Naive thymus-derived CD4-positive, alpha-beta T cell (primary cell): ENCODE measurements at regions not wholly inside any gene's neighbourhood (a gene's known extent, or its start where the extent isn't known, plus 50 kb on each side); places are given as distances from the start of the nearest gene placed in this dataset.

Experiments used
- ATAC-seq: fragments of 150-1000 bp; cut with Tn5 transposase; 2 replicates; pipeline ENCODE4 v1.10.0; 2021; ENCODE audit warnings: mild to moderate bottlenecking, moderate library complexity
- CTCF ChIA-PET: fragments of 350-600 bp; sonication (Branson Sonifier 250); formaldehyde crosslinking; loops from one replicate; lab custom pipeline; 2021; ENCODE audit warnings: antibody characterized with exemption; lab: Charles Lee
- POLR2A ChIA-PET: fragments of 350-600 bp; sonication (Branson Sonifier 250); formaldehyde crosslinking; loops from one replicate; lab custom pipeline; 2021; ENCODE audit warnings: antibody characterized with exemption, inconsistent platforms; lab: Charles Lee
- DNase-seq, 9 donors: peaks; one replicate each; pipeline versions ENCODE4 v3.0.0 to v3.0.0-alpha.2; 2020 to 2022; ENCODE audit warnings: mixed read lengths in 1 of 9
- H3K27ac ChIP-seq: one replicate; pipeline ENCODE4 v1.7.0; 2013; ENCODE audit warnings: mild to moderate bottlenecking, low read depth, low read length, moderate library complexity
- H3K27me3 ChIP-seq, 2 donors: one replicate each; pipeline ENCODE4 v1.7.0; 2013; ENCODE audit warnings: low read length in 2 of 2, mild to moderate bottlenecking in 2 of 2, moderate library complexity in 2 of 2; ENCODE audit not compliant: control insufficient read depth in 2 of 2, insufficient read depth in 2 of 2
- H3K36me3 ChIP-seq, 3 experiments: 1 replicate in 2 of 3; 2 replicates in 1 of 3; pipeline ENCODE4 v1.7.0; 2013; ENCODE audit warnings: low read length in 3 of 3, mild to moderate bottlenecking in 3 of 3, moderate library complexity in 1 of 3; ENCODE audit not compliant: insufficient read depth in 3 of 3, control insufficient read depth in 2 of 3
- H3K4me1 ChIP-seq, 2 donors: one replicate each; pipeline ENCODE4 v1.7.0; 2013; ENCODE audit warnings: low read length in 2 of 2, mild to moderate bottlenecking in 2 of 2, moderate library complexity in 1 of 2; ENCODE audit not compliant: control insufficient read depth in 2 of 2, insufficient read depth in 2 of 2
- H3K4me3 ChIP-seq: 2 replicates; pipeline ENCODE4 v1.7.0; 2013; ENCODE audit warnings: mild to moderate bottlenecking, low read length
- H3K9me3 ChIP-seq, 3 experiments: 1 replicate in 2 of 3; 2 replicates in 1 of 3; pipeline ENCODE4 v1.7.0; 2013; ENCODE audit warnings: low read length in 3 of 3; ENCODE audit not compliant: control insufficient read depth in 2 of 3
- H3K27ac Mint-ChIP-seq, 9 donors: one replicate each; pipeline ENCODE4 v1.8.0; 2020 to 2022; ENCODE audit warnings: mixed read lengths in 9 of 9, mild to moderate bottlenecking in 8 of 9, moderate library complexity in 5 of 9, inconsistent platforms in 2 of 9
- H3K27me3 Mint-ChIP-seq, 5 donors: one replicate each; pipeline ENCODE4 v1.8.0; 2021 to 2022; ENCODE audit warnings: mixed read lengths in 5 of 5, mild to moderate bottlenecking in 1 of 5
- H3K36me3 Mint-ChIP-seq, 5 donors: one replicate each; pipeline ENCODE4 v1.8.0; 2020 to 2022; ENCODE audit warnings: mixed read lengths in 5 of 5, mild to moderate bottlenecking in 3 of 5, inconsistent platforms in 1 of 5
- H3K4me1 Mint-ChIP-seq, 7 donors: one replicate each; pipeline ENCODE4 v1.8.0; 2020 to 2022; ENCODE audit warnings: mixed read lengths in 7 of 7, mild to moderate bottlenecking in 3 of 7, inconsistent platforms in 1 of 7
- H3K4me3 Mint-ChIP-seq, 10 donors: one replicate each; pipeline ENCODE4 v1.8.0; 2020 to 2022; ENCODE audit warnings: mild to moderate bottlenecking in 10 of 10, mixed read lengths in 10 of 10, moderate library complexity in 6 of 10, inconsistent platforms in 2 of 10
- H3K9me3 Mint-ChIP-seq, 11 donors: one replicate each; pipeline ENCODE4 v1.8.0; 2020 to 2022; ENCODE audit warnings: mixed read lengths in 11 of 11, mild to moderate bottlenecking in 4 of 11, inconsistent platforms in 1 of 11, moderate library complexity in 1 of 11
- intact Hi-C, 2 donors: fragments of 100-400 bp; cut with micrococcal nuclease; formaldehyde crosslinking; loops; one replicate each; pipeline ENCODE4 v1.15.1; 2023

DNA sequence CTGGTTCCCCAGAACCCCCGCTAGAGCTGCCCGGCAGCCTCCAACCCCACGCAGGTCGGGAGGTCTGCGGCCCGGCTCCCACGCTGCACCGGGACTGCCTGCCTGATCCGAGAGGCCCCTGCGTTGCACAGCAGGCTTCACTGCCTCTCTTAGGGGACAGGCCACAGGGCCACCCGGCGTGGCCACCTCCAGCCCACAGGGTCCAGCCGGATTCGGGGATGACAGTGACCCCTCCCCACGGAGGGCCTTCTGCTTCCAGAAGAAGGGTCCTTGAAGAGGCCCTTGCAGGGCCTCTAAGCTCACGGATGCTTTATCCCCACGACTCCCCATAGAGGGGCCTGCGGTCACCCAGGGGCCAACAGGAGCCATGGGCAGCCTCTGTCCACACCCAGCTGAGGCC lies 66.1 kb upstream of the PPP1R26 start:
- Mint-ChIP-seq H3K36me3 (no peaks in the 10 kb centered on the region), H3K9me3 (no peaks in the 10 kb centered on the region), H3K4me1 (no peaks in the 10 kb centered on the region), H3K27ac (no peak overlapping the region), H3K27me3 (peaks cover 0 to 16% (median 0%) of the 10 kb centered on the region in 5 donors), H3K4me3 (no peak overlapping the region)
- Histone ChIP-seq H3K36me3 (no peaks in the 10 kb centered on the region), H3K9me3 (no peaks in the 10 kb centered on the region), H3K4me1 (no peaks in the 10 kb centered on the region), H3K27me3 (no peaks in the 10 kb centered on the region), H3K27ac (no peak overlapping the region), H3K4me3 (no peak overlapping the region)
- POLR2A ChIA-PET: no interaction called here
- intact Hi-C loops: no loop called here
- no peak for DNase-seq
- CTCF ChIA-PET: no interaction called here
- ATAC-seq: no peak

DNA sequence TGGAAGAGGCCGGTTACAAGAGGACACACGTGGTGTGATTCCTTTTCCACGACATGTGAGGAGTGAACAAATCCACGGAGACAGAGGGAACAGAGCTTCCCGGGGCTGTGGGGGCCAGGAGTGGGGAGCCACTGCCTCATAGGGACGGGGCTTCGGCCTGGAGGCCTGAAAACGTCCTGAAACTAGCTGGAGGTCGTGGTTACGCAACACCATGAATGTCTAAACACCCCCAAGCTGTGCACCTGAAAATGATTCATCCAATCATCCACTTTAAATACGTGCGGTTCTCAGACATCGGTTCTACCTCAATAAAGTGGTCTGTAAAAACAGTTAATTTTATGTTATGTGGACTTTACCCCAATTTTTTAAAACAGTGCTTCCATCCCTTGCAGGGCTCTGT lies 65.3 kb upstream of the PPP1R26 start:
- H3K4me3 ChIP-seq: no peak overlapping the region
- intact Hi-C loops: no loop called here
- no peak overlapping the region for H3K4me3 Mint-ChIP-seq

DNA sequence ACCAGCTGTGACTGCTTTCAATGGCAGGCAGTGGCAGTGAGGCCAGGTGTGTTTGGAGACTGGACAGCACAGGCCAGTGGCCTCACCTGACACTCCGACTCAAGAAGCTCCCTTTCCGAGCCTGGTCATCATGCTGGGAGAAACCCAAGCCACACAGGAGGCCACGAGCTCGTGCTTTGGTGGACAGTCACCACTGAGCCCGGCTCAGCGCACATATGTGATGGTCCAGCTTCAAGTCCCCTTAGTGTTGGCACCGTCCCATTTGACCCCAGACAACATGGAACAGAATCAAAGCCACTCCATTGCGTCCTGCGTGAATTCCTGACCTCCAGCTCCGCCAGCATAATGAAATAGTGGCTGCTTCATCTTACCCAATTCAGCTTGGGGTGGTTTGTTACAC lies 64.0 kb upstream of the PPP1R26 start:
- Mint-ChIP-seq H3K9me3 (no peaks in the 10 kb centered on the region), H3K27me3 (peaks cover 0 to 15% (median 4%) of the 10 kb centered on the region in 5 donors), H3K4me1 (no peaks in the 10 kb centered on the region), H3K4me3 (no peak overlapping the region), H3K27ac (no peak overlapping the region), H3K36me3 (no peaks in the 10 kb centered on the region)
- DNase-seq (no peak), ATAC-seq (no peak)
- H3K4me1 ChIP-seq: no peaks in the 10 kb centered on the region
- intact Hi-C loops: no loop called here
- H3K9me3 ChIP-seq: no peaks in the 10 kb centered on the region
- H3K27ac ChIP-seq: no peak overlapping the region
- POLR2A ChIA-PET: no interaction called here
- no peak overlapping the region for H3K4me3 ChIP-seq
- CTCF ChIA-PET: no interaction called here
- H3K36me3 ChIP-seq: no peaks in the 10 kb centered on the region
- H3K27me3 ChIP-seq: no peaks in the 10 kb centered on the region

More for the DNA sequence above, 65.3 kb upstream of the PPP1R26 start:
- H3K9me3 Mint-ChIP-seq: no peaks in the 10 kb centered on the region
- H3K27me3 Mint-ChIP-seq: peaks cover 0 to 14% (median 0%) of the 10 kb centered on the region in 5 donors
- H3K27ac Mint-ChIP-seq: no peak overlapping the region
- H3K4me1 Mint-ChIP-seq: no peaks in the 10 kb centered on the region
- no peaks in the 10 kb centered on the region for H3K4me1 ChIP-seq
- H3K36me3 Mint-ChIP-seq: no peaks in the 10 kb centered on the region
- ChIA-PET POLR2A (no interaction called here), CTCF (interaction anchor here (1.4 kb wide), 1 partner anchor 13 kb away, joined by 3 read pairs; no protein-coding TSS in a partner anchor)
- no peak overlapping the region for H3K27ac ChIP-seq
- H3K27me3 ChIP-seq: no peaks in the 10 kb centered on the region
- DNase-seq (no peak), ATAC-seq (no peak)
- no peaks in the 10 kb centered on the region for H3K9me3 ChIP-seq
- no peaks in the 10 kb centered on the region for H3K36me3 ChIP-seq

DNA sequence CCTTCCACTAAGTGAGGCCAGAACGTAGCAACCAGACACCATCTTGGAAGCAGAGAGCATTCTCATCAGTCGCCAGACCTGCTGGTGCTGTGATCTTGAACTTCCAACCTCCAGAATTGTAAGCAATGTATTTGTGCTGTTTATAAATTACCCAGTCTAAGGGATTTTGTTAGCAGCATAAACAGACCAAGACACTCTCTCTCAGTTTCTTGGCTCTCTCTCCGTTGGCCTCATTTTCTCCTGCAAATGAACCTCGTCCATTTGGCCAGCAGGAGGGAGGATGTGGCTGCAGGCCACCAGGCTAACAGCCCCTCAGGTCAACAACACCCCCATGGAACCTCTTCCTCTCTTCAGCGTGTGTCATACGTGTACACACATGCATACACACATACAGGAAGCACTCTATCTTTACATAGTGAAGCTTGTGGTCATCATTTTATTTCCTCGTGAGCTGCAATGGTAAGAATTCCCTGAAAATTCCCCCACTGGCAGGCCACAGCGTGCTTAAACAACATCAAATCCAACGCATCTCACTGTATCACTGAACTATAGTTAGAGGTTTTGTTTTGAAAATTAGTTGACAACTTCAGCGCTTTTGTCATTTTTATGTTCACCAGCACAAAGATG lies 62.8 kb upstream of the PPP1R26 start:
- intact Hi-C loops: no loop called here
- Mint-ChIP-seq H3K9me3 (no peaks in the 10 kb centered on the region), H3K4me3 (no peak overlapping the region), H3K27ac (no peak overlapping the region), H3K36me3 (no peaks in the 10 kb centered on the region), H3K4me1 (no peaks in the 10 kb centered on the region), H3K27me3 (peaks cover 0 to 19% (median 2%) of the 10 kb centered on the region in 5 donors)
- no peak overlapping the region for H3K4me3 ChIP-seq
- DNase-seq (no peak), ATAC-seq (no peak)
- no peaks in the 10 kb centered on the region for H3K27me3 ChIP-seq
- H3K36me3 ChIP-seq: no peaks in the 10 kb centered on the region
- H3K9me3 ChIP-seq: no peaks in the 10 kb centered on the region
- POLR2A ChIA-PET: no interaction called here
- CTCF ChIA-PET: no interaction called here
- H3K4me1 ChIP-seq: no peaks in the 10 kb centered on the region
- no peak overlapping the region for H3K27ac ChIP-seq

DNA sequence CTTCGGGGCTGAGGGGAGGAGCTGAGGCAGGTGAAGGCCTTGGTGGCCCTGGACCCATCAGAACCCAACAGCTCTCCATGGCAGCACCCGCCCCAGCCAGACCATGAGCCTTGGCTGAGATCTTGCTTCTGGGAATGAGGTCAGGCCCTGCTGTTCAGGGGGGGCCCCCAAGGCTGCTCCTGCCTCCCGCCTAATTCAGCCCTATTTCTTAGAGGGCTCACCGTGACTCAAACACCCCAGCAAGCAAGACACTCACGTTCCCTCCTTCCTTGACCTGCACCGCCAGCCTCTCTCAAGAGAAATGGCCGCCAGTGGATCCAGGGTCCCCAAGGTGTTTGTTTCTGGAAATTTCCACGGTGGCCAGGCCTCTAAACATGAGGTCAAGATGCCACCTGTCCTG lies 61.4 kb upstream of the PPP1R26 start:
- ChIA-PET CTCF (interaction anchor here (0.7 kb wide), 1 partner anchor 1132 kb away, joined by 4 read pairs; no protein-coding TSS in a partner anchor), POLR2A (no interaction called here)
- Mint-ChIP-seq H3K4me1 (no peaks in the 10 kb centered on the region), H3K27ac (no peak overlapping the region), H3K27me3 (peaks cover 0 to 23% (median 7%) of the 10 kb centered on the region in 5 donors), H3K9me3 (peaks cover 0 to 2% (median 0%) of the 10 kb centered on the region in 11 donors), H3K4me3 (no peak overlapping the region), H3K36me3 (no peaks in the 10 kb centered on the region)
- DNase-seq: no peak
- no peak for ATAC-seq
- Histone ChIP-seq H3K4me3 (no peak overlapping the region), H3K9me3 (no peaks in the 10 kb centered on the region), H3K27me3 (no peaks in the 10 kb centered on the region), H3K36me3 (no peaks in the 10 kb centered on the region), H3K4me1 (no peaks in the 10 kb centered on the region), H3K27ac (no peak overlapping the region)
- intact Hi-C loops: no loop called here

DNA sequence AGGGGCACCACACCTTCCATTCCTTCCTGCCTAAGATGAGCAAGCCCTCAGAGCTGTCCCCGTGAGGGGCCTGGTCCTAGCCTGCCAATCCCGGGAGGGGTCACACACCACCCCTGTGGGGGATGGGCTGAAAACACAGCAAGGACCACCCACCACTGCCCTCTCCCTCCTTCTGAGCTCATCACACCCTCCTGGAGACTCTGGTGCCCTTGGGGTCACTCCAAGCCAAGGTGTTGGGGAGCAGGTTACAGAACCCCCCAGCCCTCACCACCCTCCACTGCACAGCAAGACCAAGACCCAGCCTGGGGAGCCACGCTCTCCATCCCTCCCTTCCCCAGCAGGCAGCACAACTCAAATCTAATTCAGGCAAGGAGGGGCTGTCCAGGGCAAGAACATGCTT lies 60.5 kb upstream of the PPP1R26 start:
- H3K4me1 Mint-ChIP-seq: no peaks in the 10 kb centered on the region
- intact Hi-C loops: no loop called here
- peaks cover 0 to 9% (median 7%) of the 10 kb centered on the region in 11 donors for H3K9me3 Mint-ChIP-seq
- no peak overlapping the region for H3K4me3 Mint-ChIP-seq
- ChIA-PET POLR2A (no interaction called here), CTCF (no interaction called here)
- H3K27me3 ChIP-seq: no peaks in the 10 kb centered on the region
- H3K4me3 ChIP-seq: no peak overlapping the region
- peaks cover 0 to 30% (median 13%) of the 10 kb centered on the region in 5 donors for H3K27me3 Mint-ChIP-seq
- no peak for ATAC-seq
- no peak for DNase-seq
- peaks cover 0 to 7% (median 0%) of the 10 kb centered on the region in 5 donors for H3K36me3 Mint-ChIP-seq
- no peaks in the 10 kb centered on the region for H3K9me3 ChIP-seq
- no peak overlapping the region for H3K27ac ChIP-seq
- no peak overlapping the region for H3K27ac Mint-ChIP-seq
- H3K4me1 ChIP-seq: no peaks in the 10 kb centered on the region
- no peaks in the 10 kb centered on the region for H3K36me3 ChIP-seq

DNA sequence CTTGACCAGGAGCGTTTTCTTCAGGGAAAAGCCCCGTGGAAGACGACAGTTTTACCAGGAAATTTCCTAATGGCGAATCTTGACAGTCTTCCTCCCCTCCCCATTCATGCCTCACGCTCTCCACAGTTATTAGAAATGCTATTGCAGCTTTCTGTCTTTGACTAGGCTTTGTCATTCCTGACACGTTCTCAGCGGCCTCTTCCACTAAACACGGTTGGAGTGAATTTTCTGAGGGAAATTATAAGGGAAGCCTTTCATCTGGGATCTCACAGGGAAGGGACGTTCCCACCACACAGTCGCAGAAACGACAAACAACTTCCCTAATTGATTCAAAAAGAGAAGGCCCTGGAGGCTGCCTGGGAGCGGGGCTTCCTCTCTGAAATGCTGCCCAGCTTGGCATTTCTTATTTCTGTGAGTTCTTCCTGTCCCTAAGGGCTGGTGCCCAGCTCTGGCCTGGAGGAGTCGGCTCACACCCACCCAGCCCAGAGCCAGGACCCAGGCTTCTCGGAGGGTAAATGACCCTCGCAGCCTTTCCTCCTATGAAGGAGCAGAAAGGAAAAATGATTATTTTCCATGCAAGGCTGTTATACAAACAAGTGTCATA lies 57.1 kb upstream of the PPP1R26 start:
- intact Hi-C loops: no loop called here
- CTCF ChIA-PET: no interaction called here
- H3K27me3 ChIP-seq: no peaks in the 10 kb centered on the region
- Mint-ChIP-seq H3K9me3 (peaks cover 2 to 24% (median 16%) of the 10 kb centered on the region in 11 donors), H3K27ac (no peak overlapping the region), H3K36me3 (peaks cover 0 to 7% (median 7%) of the 10 kb centered on the region in 5 donors), H3K27me3 (peaks cover 0 to 47% (median 21%) of the 10 kb centered on the region in 5 donors), H3K4me1 (no peaks in the 10 kb centered on the region), H3K4me3 (no peak overlapping the region)
- POLR2A ChIA-PET: no interaction called here
- ATAC-seq (no peak), DNase-seq (no peak)
- H3K36me3 ChIP-seq: no peaks in the 10 kb centered on the region
- no peak overlapping the region for H3K4me3 ChIP-seq
- no peak overlapping the region for H3K27ac ChIP-seq
- no peaks in the 10 kb centered on the region for H3K9me3 ChIP-seq
- no peaks in the 10 kb centered on the region for H3K4me1 ChIP-seq
